ENCODE measurements at regions not wholly inside any gene's neighbourhood (a gene's known extent, or its start where the extent isn't known, plus 50 kb on each side); places are given as distances from the start of the nearest gene placed in this dataset.

DNA sequence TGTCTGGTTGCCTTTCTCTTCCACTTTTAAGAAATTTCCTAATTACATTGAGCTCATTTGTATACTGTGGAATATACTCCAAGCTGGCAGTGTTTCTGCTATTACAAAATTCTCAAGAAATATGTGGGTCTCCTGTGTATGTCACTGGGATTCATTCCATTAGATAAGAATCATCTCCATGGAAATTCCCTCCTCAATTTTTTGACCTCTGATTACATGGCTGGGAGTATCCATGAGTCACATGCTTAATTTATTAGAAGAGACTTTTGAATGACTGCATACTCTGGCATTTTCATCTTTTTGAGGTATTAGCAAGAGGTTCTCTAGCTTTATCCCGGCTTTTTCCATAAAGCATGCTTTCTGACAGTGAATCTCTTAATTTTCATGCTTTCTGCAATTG lies 665.5 kb upstream of the CNTNAP5 start:
- no peak for DNase-seq (ENCODE audit: low read depth)
- TF ChIP-seq, protein P1, sequence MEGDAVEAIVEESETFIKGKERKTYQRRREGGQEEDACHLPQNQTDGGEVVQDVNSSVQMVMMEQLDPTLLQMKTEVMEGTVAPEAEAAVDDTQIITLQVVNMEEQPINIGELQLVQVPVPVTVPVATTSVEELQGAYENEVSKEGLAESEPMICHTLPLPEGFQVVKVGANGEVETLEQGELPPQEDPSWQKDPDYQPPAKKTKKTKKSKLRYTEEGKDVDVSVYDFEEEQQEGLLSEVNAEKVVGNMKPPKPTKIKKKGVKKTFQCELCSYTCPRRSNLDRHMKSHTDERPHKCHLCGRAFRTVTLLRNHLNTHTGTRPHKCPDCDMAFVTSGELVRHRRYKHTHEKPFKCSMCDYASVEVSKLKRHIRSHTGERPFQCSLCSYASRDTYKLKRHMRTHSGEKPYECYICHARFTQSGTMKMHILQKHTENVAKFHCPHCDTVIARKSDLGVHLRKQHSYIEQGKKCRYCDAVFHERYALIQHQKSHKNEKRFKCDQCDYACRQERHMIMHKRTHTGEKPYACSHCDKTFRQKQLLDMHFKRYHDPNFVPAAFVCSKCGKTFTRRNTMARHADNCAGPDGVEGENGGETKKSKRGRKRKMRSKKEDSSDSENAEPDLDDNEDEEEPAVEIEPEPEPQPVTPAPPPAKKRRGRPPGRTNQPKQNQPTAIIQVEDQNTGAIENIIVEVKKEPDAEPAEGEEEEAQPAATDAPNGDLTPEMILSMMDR (conservative IDR thresholded peaks at IDR 0.05; ENCODE audit: low read depth, low read length) = no peak
- H3K4me3 ChIP-seq (ENCODE audit: low read depth, low read length) = no peak overlapping the region

DNA sequence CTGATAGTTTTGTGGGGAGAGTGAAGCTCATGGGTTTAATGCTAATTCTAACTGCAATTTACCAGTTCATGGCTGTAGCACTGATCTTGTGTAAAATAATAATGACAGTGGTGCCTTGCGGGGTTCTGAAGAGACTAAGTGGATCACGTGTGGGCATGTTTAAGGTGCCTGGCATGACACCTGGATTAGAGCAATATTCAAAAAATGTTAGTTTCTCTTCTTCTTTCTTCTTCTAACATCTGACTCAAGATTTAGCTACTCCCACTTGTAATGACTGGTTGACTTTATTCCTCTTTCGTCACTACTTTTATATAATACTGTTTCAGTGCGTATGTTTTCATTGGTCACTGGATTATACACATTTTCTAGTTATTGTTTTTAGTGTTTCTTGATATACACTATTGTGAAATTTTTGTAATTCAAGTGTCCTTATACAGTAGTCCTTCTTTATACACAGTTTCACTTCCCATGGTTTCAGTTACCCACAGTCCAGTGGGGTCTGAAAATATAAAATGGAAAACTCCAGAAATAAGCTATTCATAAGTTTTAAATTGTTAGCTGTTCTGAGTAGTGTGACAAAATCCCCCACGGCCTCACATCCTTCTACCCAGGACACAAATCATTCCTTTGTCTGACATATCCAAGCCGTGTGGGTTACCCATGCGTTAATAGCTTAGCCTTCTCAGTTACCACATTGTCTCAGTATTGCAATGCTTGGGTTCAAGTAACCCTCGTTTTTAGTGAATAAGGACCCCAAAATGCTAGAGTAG lies 662.2 kb upstream of the CNTNAP5 start:
- DNase-seq (ENCODE audit: low read depth) = no peak
- no peak overlapping the region for H3K4me3 ChIP-seq (ENCODE audit: low read depth, low read length)
- TF ChIP-seq, protein P1 (conservative IDR thresholded peaks at IDR 0.05; ENCODE audit: low read depth, low read length) = no peak

DNA sequence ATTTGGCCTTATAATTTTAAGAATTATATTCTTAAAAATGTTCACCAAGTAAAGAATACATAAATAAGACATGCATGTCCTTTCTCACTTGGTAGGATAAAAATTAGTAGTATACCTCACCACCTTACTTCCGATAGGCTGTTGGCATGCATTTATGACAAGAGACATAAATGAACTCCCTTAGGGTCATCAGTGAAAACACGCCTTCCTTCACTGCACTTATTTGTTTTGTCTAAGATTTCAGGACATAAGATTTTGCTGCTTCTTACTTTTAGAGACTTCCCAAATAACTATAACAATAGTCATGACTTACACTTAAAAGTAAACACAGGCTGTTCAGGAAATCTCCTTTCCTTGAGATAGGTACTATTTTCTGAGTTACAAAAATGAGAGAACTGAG lies 661.3 kb upstream of the CNTNAP5 start:
- TF ChIP-seq, protein P1 (conservative IDR thresholded peaks at IDR 0.05; ENCODE audit: low read depth, low read length) = no peak
- no peak for DNase-seq (ENCODE audit: low read depth)
- H3K4me3 ChIP-seq (ENCODE audit: low read depth, low read length) = no peak overlapping the region

DNA sequence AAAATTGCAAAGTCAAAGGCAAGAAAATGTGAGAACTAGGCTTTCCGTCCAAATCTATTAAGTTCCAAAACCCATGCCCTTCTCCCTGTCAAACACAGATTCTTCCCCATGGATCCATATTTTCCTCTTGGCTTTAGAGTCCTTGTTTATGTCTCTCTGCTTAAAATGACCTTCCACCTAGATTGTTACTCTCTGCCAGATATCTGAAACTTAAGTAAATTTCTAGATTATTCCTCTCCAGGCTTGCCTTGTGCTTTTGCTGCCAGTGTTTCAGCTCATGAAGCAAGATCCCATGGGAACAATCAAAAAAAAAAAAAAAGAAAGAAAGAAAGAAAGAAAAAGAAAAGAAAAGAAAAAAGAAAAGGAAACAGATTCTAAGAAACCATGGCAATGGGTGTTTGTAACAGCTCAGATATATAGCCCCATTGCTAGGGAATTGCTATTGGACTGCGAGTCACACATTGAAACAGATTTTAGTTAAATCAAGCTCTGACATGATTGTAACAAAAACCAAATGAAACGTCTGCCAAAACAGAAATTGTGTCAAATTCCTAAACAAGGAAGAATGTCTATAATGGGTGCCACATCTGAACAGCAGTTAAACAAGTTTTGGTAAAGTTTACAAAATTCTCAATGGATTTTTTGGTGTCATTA lies 660.7 kb upstream of the CNTNAP5 start:
- no peak for DNase-seq (ENCODE audit: low read depth)
- TF ChIP-seq, protein P1 (conservative IDR thresholded peaks at IDR 0.05; ENCODE audit: low read depth, low read length) = no peak
- H3K4me3 ChIP-seq (ENCODE audit: low read depth, low read length) = no peak overlapping the region

DNA sequence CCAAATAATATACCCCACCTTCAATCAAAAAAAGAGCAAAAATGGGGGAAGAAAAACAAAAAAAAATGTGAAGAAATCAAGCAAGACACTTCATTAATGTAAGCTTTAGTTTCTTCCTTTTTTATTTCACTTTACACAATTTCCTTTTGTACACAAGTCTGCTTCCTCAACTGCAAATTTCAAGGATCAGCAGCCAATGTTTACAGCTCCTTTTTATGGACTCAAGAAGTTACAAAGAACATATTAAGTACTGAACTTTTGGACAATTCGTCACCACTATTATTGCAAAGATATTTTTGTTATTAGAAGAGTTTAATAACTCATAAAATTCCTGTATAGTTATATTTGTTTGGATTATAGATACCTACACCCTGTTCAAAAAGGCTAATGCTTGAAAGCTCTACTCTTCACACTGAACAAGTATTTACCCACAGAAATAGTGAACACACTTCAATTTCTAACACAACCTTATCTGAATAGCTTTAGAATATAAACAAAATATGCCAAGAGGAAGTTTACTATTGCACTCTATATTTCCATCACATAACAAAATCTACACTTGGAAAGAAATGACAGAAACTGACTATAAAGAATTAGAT lies 658.7 kb upstream of the CNTNAP5 start:
- TF ChIP-seq, protein P1 (conservative IDR thresholded peaks at IDR 0.05; ENCODE audit: low read depth, low read length) = no peak
- no peak for DNase-seq (ENCODE audit: low read depth)
- H3K4me3 ChIP-seq (ENCODE audit: low read depth, low read length) = no peak overlapping the region

DNA sequence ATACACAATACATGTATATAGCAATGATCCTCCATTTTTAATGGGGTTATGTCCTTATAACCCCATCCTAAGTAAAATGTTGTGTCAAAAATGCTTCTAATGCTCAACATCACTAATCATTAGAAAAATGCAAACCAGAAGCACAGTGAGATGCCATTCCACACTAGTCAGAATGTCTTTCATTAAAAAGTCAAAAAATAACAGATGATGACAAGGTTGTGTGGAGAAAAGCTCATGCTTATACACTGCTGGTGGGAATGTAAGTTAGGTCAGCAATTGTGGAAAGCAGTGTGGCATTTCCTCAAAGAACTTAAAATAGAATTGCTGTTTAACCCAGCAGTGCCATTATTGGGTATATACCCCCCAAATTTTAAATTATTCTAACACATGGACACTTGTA lies 654.9 kb upstream of the CNTNAP5 start:
- DNase-seq (ENCODE audit: low read depth) = no peak
- TF ChIP-seq, protein P1 (conservative IDR thresholded peaks at IDR 0.05; ENCODE audit: low read depth, low read length) = no peak

More for the DNA sequence above, 654.9 kb upstream of the CNTNAP5 start:
- no peak overlapping the region for H3K4me3 ChIP-seq (ENCODE audit: low read depth, low read length)

Data from choroid plexus epithelial cell (primary cell).